ENCODE measurements at regions not wholly inside any gene's neighbourhood (a gene's known extent, or its start where the extent isn't known, plus 50 kb on each side); places are given as distances from the start of the nearest gene placed in this dataset.

DNA sequence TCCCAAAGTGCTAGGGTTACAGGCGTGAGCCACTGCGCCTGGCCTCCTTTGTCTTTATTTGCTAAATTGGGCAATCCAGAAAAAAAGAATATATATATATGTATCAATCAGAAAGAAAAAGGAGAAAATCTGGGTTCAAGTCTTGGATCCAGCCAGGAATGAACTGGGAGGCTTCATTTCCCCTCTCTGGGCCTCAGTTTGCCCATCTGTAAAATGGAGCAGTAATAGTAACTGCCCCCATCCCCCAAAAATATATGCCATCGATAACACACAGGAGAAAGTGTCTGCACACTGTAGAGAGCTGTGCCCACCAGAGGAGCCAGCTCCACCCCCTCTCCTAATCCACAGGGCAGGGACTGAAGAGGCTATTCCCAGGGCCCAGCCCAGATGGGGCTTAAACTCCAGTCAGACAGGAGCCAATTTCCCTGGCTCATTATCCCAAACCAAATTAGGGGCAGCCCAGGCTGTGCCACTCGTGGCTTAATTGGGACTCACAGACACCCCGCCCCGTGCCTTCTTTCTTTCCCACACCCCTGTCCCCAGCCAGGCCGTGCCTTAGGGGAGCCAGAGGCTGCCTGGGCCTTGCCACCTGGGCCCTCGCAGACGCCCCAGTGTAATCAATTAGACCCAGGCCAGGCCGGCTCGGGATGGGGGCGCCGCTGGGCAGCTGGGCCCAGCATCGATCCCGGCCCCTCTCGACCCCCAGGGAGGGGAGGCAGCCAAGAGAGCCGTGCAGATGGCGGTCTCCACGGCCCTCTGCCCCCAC is 171.5 kb downstream of the MN1 start:
- TF ChIP-seq, protein P1, sequence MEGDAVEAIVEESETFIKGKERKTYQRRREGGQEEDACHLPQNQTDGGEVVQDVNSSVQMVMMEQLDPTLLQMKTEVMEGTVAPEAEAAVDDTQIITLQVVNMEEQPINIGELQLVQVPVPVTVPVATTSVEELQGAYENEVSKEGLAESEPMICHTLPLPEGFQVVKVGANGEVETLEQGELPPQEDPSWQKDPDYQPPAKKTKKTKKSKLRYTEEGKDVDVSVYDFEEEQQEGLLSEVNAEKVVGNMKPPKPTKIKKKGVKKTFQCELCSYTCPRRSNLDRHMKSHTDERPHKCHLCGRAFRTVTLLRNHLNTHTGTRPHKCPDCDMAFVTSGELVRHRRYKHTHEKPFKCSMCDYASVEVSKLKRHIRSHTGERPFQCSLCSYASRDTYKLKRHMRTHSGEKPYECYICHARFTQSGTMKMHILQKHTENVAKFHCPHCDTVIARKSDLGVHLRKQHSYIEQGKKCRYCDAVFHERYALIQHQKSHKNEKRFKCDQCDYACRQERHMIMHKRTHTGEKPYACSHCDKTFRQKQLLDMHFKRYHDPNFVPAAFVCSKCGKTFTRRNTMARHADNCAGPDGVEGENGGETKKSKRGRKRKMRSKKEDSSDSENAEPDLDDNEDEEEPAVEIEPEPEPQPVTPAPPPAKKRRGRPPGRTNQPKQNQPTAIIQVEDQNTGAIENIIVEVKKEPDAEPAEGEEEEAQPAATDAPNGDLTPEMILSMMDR (IDR thresholded peaks at IDR 0.05) = no peak
- TF ChIP-seq POLR2AphosphoS5 (IDR thresholded peaks at IDR 0.05) (no peak), EP300 (IDR thresholded peaks at IDR 0.05) (no peak)

All from suprapubic skin (tissue), 4 donors.